ENCODE measurements at regions not wholly inside any gene's neighbourhood (a gene's known extent, or its start where the extent isn't known, plus 50 kb on each side); places are given as distances from the start of the nearest gene placed in this dataset.

DNA sequence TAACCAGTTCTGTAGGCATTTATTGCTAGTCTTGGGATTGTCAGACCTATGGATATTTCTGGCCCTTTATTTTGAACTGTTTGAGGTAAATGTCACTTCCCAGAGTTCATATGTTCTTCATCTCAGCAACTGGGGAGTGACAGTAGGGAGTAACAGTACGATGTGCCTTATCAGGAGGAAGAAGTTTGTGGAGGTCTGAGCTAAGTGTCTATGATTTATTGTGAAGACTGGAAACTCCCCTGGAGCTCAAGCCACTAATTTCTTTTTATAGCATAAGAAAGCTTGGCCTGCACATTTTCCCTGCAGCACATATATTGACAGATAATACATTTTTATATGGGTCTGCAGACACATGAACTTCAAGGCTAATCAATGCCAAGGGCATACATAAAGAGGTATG lies 383.8 kb downstream of the GRXCR1 start (continued):
- TF ChIP-seq BCL3 (IDR thresholded peaks at IDR 0.05; ENCODE audit: borderline replicate concordance, insufficient read depth, low read depth, low read length, poor library complexity, severe bottlenecking) (no peak), MYB (IDR thresholded peaks at IDR 0.05; ENCODE audit: borderline replicate concordance, low read depth, low read length) (no peak), MTA2 (IDR thresholded peaks at IDR 0.05; ENCODE audit: low read depth) (no peak), FOXK2 (IDR thresholded peaks at IDR 0.05) (no peak)
- TF ChIP-seq, protein P1, sequence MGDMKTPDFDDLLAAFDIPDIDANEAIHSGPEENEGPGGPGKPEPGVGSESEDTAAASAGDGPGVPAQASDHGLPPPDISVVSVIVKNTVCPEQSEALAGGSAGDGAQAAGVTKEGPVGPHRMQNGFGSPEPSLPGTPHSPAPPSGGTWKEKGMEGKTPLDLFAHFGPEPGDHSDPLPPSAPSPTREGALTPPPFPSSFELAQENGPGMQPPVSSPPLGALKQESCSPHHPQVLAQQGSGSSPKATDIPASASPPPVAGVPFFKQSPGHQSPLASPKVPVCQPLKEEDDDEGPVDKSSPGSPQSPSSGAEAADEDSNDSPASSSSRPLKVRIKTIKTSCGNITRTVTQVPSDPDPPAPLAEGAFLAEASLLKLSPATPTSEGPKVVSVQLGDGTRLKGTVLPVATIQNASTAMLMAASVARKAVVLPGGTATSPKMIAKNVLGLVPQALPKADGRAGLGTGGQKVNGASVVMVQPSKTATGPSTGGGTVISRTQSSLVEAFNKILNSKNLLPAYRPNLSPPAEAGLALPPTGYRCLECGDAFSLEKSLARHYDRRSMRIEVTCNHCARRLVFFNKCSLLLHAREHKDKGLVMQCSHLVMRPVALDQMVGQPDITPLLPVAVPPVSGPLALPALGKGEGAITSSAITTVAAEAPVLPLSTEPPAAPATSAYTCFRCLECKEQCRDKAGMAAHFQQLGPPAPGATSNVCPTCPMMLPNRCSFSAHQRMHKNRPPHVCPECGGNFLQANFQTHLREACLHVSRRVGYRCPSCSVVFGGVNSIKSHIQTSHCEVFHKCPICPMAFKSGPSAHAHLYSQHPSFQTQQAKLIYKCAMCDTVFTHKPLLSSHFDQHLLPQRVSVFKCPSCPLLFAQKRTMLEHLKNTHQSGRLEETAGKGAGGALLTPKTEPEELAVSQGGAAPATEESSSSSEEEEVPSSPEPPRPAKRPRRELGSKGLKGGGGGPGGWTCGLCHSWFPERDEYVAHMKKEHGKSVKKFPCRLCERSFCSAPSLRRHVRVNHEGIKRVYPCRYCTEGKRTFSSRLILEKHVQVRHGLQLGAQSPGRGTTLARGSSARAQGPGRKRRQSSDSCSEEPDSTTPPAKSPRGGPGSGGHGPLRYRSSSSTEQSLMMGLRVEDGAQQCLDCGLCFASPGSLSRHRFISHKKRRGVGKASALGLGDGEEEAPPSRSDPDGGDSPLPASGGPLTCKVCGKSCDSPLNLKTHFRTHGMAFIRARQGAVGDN (IDR thresholded peaks at IDR 0.05), result no peak

- no peaks in the 10 kb centered on the region for H3K36me3 ChIP-seq (ENCODE audit: control insufficient read depth in 2 of 2, insufficient read depth in 2 of 2, low read length in 1 of 2)
- intact Hi-C loops (cut with micrococcal nuclease; ENCODE audit: unreplicated experiment) (no loop called here), in situ Hi-C loops (cut with MboI) (no loop called here)
- no peak for FAIRE-seq
- no peak for DNase-seq (ENCODE audit: low read depth, low spot score)
- ChIA-PET RAD21 (ENCODE audit: unreplicated experiment) (no interaction called here), SMC1A (ENCODE audit: uncharacterized antibody, unreplicated experiment) (no interaction called here), POLR2A (no interaction called here), CTCF (no interaction called here)
- H4K20me1 ChIP-seq (ENCODE audit: control insufficient read depth, insufficient read depth), result no peaks in the 10 kb centered on the region
- TF ChIP-seq CBX3 (IDR thresholded peaks at IDR 0.05; ENCODE audit: borderline replicate concordance, low read depth) (no peak), CEBPZ (IDR thresholded peaks at IDR 0.05; ENCODE audit: low read depth, low read length) (no peak), ZNF207 (IDR thresholded peaks at IDR 0.05; ENCODE audit: borderline replicate concordance) (no peak)
- WGBS (ENCODE audit: insufficient coverage, insufficient replicate concordance, low lambda C conversion rate, missing lambda C conversion rate), result 0% methylated on average over 1 of the region's 1 CpG
- no TSS peak for BruUV-seq (replicated peaks)
- H2AFZ ChIP-seq (ENCODE audit: control insufficient read depth, low read depth, low read length), result no peak overlapping the region
- no peak for ATAC-seq
- H3K9ac ChIP-seq (ENCODE audit: control insufficient read depth, insufficient read depth, low read length), result no peak overlapping the region
- H3K27ac ChIP-seq (ENCODE audit: control insufficient read depth, insufficient read depth), result no peak overlapping the region
- H3K9me3 ChIP-seq (replicated peaks; ENCODE audit: control insufficient read depth, insufficient read depth, low read length), result no peaks in the 10 kb centered on the region
- H3K4me3 ChIP-seq, result no peak overlapping the region
- no peaks in the 10 kb centered on the region for H3K4me1 ChIP-seq (ENCODE audit: control insufficient read depth, insufficient read depth, low read length)
- no peak overlapping the region for H3K4me2 ChIP-seq (ENCODE audit: control insufficient read depth, insufficient read depth)
- no peaks in the 10 kb centered on the region for H3K27me3 ChIP-seq (replicated peaks in 1 of 2; ENCODE audit: control insufficient read depth in 2 of 2, insufficient read depth in 2 of 2, low read length in 1 of 2)
- H3K79me2 ChIP-seq (ENCODE audit: control insufficient read depth, insufficient read depth, low read length), result no peaks in the 10 kb centered on the region
Observed at GRCh38 chr4:43277003-43277402, 384.5 kb downstream of the GRXCR1 start.

Measured in GM12878 (cell line).